ENCODE measurements at regions not wholly inside any gene's neighbourhood (a gene's known extent, or its start where the extent isn't known, plus 50 kb on each side); places are given as distances from the start of the nearest gene placed in this dataset.

DNA sequence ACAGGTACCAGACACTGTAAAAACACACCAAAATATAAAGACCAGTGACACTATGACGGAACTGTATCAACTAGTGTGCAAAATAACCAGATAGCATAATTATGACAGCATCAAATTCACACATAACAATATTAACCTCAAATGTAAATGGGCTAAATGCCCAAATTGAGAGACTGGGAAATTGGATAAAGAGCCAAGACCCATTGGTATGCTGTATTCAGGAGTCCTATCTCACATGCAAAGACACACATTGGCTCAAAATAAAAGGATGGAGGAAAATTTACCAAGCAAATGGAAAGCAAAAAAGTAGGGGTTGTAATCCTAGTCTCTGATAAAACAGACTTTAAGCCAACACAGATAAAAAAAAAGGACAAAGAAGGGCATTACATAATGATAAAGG lies 416.3 kb upstream of the ZNF608 start:
- TF ChIP-seq, protein P1, sequence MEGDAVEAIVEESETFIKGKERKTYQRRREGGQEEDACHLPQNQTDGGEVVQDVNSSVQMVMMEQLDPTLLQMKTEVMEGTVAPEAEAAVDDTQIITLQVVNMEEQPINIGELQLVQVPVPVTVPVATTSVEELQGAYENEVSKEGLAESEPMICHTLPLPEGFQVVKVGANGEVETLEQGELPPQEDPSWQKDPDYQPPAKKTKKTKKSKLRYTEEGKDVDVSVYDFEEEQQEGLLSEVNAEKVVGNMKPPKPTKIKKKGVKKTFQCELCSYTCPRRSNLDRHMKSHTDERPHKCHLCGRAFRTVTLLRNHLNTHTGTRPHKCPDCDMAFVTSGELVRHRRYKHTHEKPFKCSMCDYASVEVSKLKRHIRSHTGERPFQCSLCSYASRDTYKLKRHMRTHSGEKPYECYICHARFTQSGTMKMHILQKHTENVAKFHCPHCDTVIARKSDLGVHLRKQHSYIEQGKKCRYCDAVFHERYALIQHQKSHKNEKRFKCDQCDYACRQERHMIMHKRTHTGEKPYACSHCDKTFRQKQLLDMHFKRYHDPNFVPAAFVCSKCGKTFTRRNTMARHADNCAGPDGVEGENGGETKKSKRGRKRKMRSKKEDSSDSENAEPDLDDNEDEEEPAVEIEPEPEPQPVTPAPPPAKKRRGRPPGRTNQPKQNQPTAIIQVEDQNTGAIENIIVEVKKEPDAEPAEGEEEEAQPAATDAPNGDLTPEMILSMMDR (IDR thresholded peaks at IDR 0.05; ENCODE audit: low read length, missing control alignments): no peak
- no peak for DNase-seq (ENCODE audit: low read depth)
- no peak overlapping the region for H3K4me3 ChIP-seq (replicated peaks; ENCODE audit: low read depth, low read length)

DNA sequence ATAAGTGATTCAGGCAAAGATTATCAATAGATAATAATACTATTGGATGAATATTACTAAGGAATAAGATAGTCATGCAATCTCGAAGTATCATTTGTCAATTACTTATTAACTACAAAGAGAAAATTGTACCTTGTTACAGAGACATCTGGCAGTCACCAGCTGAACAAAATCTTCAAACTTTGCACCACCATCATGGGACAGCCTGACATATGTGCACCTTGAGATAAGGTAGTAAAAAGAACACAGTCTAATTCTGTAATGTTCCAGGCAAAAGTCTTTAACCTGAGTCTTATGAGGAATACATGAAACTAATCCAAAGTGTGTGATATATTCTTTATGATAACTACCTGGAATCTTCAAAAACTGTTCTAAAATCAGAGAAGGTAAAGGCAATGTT lies 423.0 kb upstream of the ZNF608 start:
- H3K4me3 ChIP-seq (replicated peaks; ENCODE audit: low read depth, low read length): no peak overlapping the region
- DNase-seq (ENCODE audit: low read depth): no peak

DNA sequence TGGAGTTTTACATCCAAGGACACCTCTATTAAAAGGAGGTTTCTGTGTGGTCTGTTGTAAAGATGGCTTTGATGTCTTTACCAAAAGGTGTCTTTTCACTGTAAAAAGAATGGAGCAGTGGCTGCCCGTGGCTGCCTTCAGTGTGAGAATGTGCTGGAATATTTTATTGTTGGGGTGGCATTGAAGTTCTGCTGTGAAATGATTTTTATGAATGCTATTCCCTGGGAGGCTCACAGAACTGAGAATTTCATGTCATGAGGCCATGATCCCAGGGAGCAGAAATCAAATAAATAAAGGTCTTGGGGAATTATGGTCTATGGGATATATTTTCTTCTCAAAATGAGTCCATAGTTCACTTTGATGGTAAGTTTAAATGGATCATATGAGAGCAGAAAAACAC lies 425.2 kb upstream of the ZNF608 start:
- DNase-seq (ENCODE audit: low read depth): no peak
- no peak overlapping the region for H3K4me3 ChIP-seq (replicated peaks; ENCODE audit: low read depth, low read length)
- TF ChIP-seq, protein P1 (IDR thresholded peaks at IDR 0.05; ENCODE audit: low read length, missing control alignments): no peak

More for the DNA sequence above, 423.0 kb upstream of the ZNF608 start:
- TF ChIP-seq, protein P1 (IDR thresholded peaks at IDR 0.05; ENCODE audit: low read length, missing control alignments): no peak

DNA sequence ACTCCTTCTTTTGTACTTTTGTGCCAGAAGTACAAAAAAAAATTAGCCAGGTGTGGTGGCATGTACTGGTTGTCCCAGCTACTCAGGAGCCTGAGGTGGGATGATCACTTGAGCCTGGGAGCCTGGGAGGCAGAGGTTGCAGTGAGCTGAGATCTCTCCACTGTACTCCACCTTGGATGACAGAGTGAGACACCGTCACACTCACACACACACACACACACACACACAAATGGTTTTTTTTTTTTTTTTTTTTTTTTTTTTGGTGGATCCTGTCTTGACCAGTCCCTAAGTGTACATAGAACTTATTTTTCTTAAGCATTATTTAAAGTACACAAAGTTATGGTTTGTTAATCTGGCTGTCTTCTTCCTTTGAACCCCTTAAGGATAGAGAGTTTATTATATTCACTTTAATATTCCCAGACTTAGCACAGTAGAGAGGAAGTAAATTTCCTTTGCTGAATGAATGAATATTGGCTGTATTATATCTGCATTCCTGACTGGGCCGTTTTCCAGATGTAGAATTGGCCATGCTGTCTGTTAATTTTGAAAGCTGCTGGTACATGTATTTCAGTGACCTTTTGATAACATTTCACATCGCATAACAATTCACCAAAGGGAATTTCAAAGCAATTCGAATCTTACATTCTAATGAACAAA lies 429.0 kb upstream of the ZNF608 start:
- TF ChIP-seq, protein P1 (IDR thresholded peaks at IDR 0.05; ENCODE audit: low read length, missing control alignments): no peak
- DNase-seq (ENCODE audit: low read depth): peak; percentile 18
- no peak overlapping the region for H3K4me3 ChIP-seq (replicated peaks; ENCODE audit: low read depth, low read length)

DNA sequence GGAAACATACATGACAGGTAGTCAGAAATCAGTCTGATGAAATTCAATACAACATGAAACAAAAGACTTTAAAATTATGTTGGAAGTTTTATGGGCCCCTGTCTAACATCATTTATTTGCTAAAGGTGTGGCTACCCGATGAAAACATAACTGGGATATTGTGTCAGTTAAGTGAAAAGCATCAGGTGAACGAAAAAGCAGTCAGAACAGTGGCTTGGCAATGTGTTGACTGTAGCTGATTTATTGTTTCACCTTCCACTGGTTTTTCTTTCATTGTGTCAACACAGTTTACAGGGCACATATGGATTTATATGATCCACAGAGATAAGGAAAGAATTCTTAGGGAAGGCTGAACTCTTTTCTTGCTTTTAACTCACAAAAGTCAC lies 429.6 kb upstream of the ZNF608 start:
- DNase-seq (ENCODE audit: low read depth): no peak
- H3K4me3 ChIP-seq (replicated peaks; ENCODE audit: low read depth, low read length): no peak overlapping the region
- TF ChIP-seq, protein P1 (IDR thresholded peaks at IDR 0.05; ENCODE audit: low read length, missing control alignments): no peak

DNA sequence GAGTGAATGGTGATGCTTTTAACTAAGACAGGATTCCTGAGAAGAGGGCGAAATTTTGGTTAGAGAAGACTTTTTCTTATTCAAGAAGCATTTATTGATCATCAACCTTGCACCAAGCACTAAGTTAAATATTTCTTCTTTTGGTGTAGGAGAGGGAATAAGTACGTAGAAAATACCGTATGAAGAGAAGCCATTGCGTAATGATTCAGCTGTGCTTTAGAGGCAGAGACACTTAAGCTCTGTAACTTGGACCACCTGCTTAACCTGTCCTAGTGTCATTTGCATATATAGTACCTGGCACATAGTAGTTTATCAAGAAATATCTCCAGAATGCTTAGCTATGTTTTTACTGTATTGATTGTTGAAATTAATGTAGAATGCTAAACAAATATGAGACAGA lies 430.9 kb upstream of the ZNF608 start:
- no peak for DNase-seq (ENCODE audit: low read depth)
- H3K4me3 ChIP-seq (replicated peaks; ENCODE audit: low read depth, low read length): no peak overlapping the region
- TF ChIP-seq, protein P1 (IDR thresholded peaks at IDR 0.05; ENCODE audit: low read length, missing control alignments): no peak

DNA sequence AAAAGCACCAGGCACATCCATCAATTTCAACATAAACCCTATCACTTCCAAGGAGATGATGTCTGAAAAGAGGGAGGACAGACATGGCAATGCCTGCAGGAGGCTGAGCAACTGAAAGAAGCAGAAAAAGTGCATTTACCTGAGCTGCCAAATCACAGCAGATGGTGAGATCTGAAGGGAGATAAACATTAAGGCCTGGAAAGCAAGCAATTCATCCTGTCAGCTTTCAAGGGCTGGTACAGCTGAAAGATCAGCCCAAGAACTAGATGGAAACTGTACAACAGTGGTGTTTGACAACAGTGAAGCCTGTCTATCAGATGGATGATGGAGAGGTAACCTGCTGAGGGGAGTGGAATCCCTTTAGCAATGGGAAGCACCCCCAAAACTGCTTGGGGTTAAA lies 433.2 kb upstream of the ZNF608 start:
- TF ChIP-seq, protein P1 (IDR thresholded peaks at IDR 0.05; ENCODE audit: low read length, missing control alignments): no peak
- no peak overlapping the region for H3K4me3 ChIP-seq (replicated peaks; ENCODE audit: low read depth, low read length)
- no peak for DNase-seq (ENCODE audit: low read depth)
